Esophagus muscularis mucosa (tissue), 4 donors: ENCODE measurements at regions not wholly inside any gene's neighbourhood (a gene's known extent, or its start where the extent isn't known, plus 50 kb on each side); places are given as distances from the start of the nearest gene placed in this dataset.

ENCODE experiments used
- DNase-seq: peaks from one replicate; pipeline ENCODE4 v3.0.0-alpha.2; 2017; ENCODE audit errors: extremely low spot score
- H3K27ac ChIP-seq, 4 donors: fragments of 200-600 bp; sonication (generic); replicated peaks in 1 of 4; 1 replicate in 3 of 4; 2 replicates in 1 of 4; pipeline ENCODE4 v1.5.1; 2016 to 2019; ENCODE audit warnings: mild to moderate bottlenecking in 1 of 4
- H3K27me3 ChIP-seq, 4 donors: fragments of 200-600 bp; sonication (generic); one replicate each; pipeline versions ENCODE4 v1.5.1 to v1.6.0; 2016 to 2019
- H3K36me3 ChIP-seq, 4 donors: fragments of 200-600 bp; sonication (generic); one replicate each; pipeline ENCODE4 v1.5.1; 2016 to 2019
- H3K4me1 ChIP-seq, 4 donors: fragments of 200-600 bp; sonication (generic); one replicate each; pipeline ENCODE4 v1.5.1; 2016 to 2019
- H3K4me3 ChIP-seq, 4 donors: fragments of 200-600 bp; sonication (generic); 1 replicate in 2 of 4; 2 replicates in 2 of 4; pipeline ENCODE4 v1.5.1; 2016 to 2019; ENCODE audit warnings: mild to moderate bottlenecking in 4 of 4, moderate library complexity in 1 of 4
- H3K9me3 ChIP-seq, 4 donors: fragments of 200-600 bp; sonication (generic); 1 replicate in 3 of 4; 2 replicates in 1 of 4; pipeline ENCODE4 v1.5.1; 2016 to 2019
- CTCF ChIP-seq, 3 experiments: fragments of 200-600 bp in 2 of 3; fragments of 450-650 bp in 1 of 3; sonication (generic) in 2 of 3; IDR thresholded peaks; one replicate each; pipeline ENCODE4 v1.5.1; 2017 to 2019; ENCODE audit warnings: antibody characterized with exemption in 3 of 3, mild to moderate bottlenecking in 2 of 3, moderate library complexity in 1 of 3
- EP300 ChIP-seq: sonication (generic); formaldehyde crosslinking; IDR thresholded peaks from one replicate; pipeline ENCODE4 v1.6.1; 2017; ENCODE audit warnings: antibody characterized with exemption
- POLR2A ChIP-seq: fragments of 450-650 bp; IDR thresholded peaks from one replicate; pipeline ENCODE4 v1.6.1; 2017; ENCODE audit warnings: antibody characterized with exemption, moderate library complexity, mild to moderate bottlenecking, low read depth
- POLR2AphosphoS5 ChIP-seq, 2 donors: sonication (generic); formaldehyde crosslinking; IDR thresholded peaks; one replicate each; pipeline ENCODE4 v1.6.1; 2017; ENCODE audit warnings: antibody characterized with exemption in 2 of 2
- WGBS: methylation state at CpG from one replicate; pipeline ENCODE4 v1.1.5; 2018; 5-methylcytosine and 5-hydroxymethylcytosine counted together
- intact Hi-C: fragments of 100-400 bp; cut with DNase I; formaldehyde crosslinking; loops from one replicate; pipeline ENCODE4 v1.15.1; 2023

GRCh38 chr1:187245201-187245600, 416.5 kb downstream of the PLA2G4A start:
- no peak overlapping the region for H3K27ac ChIP-seq
- no peak overlapping the region for H3K4me3 ChIP-seq
- H3K4me1 ChIP-seq = no peaks in the 10 kb centered on the region
- TF ChIP-seq POLR2AphosphoS5 (IDR thresholded peaks at IDR 0.05) (no peak), EP300 (no peak), CTCF (IDR thresholded peaks at IDR 0.05) (no peak), POLR2A (no peak)
- 90% methylated on average over 1 of the region's 1 CpG for WGBS
- no peaks in the 10 kb centered on the region for H3K27me3 ChIP-seq
- H3K9me3 ChIP-seq = no peaks in the 10 kb centered on the region
- intact Hi-C loops = no loop called here
- DNase-seq = no peak
- no peaks in the 10 kb centered on the region for H3K36me3 ChIP-seq

DNA sequence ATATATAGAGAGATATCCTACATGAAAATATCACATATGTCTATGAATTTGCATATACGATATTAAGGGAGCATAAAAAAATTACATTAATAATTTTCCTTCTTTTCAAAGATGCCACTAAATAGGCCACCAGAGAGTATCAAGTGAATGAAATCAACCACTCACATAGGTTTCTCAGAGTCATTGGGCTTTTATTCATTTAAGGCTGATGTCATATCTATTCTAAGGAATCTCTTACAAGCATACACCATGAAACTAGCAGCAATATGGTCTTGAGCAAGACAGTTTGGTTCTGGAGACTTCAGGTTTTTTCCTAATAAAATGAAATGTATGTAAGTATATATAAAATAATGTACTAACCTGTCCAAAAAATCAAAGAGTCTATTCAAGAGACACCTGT, 420.4 kb downstream of the PLA2G4A start:
- Histone ChIP-seq H3K27me3 (no peaks in the 10 kb centered on the region), H3K4me1 (no peaks in the 10 kb centered on the region), H3K9me3 (no peaks in the 10 kb centered on the region), H3K36me3 (no peaks in the 10 kb centered on the region), H3K27ac (no peak overlapping the region), H3K4me3 (no peak overlapping the region)
- TF ChIP-seq EP300 = no peak
- TF ChIP-seq POLR2AphosphoS5 (IDR thresholded peaks at IDR 0.05) = no peak
- TF ChIP-seq POLR2A = no peak
- TF ChIP-seq CTCF (IDR thresholded peaks at IDR 0.05) = no peak
- intact Hi-C loops = no loop called here
- WGBS = 89% methylated on average over 1 of the region's 1 CpG
- no peak for DNase-seq

GRCh38 chr1:187252923-187253322, 424.2 kb downstream of the PLA2G4A start:
- H3K27ac ChIP-seq = no peak overlapping the region
- H3K9me3 ChIP-seq = no peaks in the 10 kb centered on the region
- WGBS = 100% methylated on average over 1 of the region's 1 CpG
- TF ChIP-seq CTCF (IDR thresholded peaks at IDR 0.05) (no peak), POLR2AphosphoS5 (IDR thresholded peaks at IDR 0.05) (no peak), EP300 (no peak), POLR2A (no peak)
- no peak for DNase-seq
- intact Hi-C loops = no loop called here
- no peaks in the 10 kb centered on the region for H3K36me3 ChIP-seq
- no peaks in the 10 kb centered on the region for H3K4me1 ChIP-seq
- H3K4me3 ChIP-seq = no peak overlapping the region
- no peaks in the 10 kb centered on the region for H3K27me3 ChIP-seq

DNA sequence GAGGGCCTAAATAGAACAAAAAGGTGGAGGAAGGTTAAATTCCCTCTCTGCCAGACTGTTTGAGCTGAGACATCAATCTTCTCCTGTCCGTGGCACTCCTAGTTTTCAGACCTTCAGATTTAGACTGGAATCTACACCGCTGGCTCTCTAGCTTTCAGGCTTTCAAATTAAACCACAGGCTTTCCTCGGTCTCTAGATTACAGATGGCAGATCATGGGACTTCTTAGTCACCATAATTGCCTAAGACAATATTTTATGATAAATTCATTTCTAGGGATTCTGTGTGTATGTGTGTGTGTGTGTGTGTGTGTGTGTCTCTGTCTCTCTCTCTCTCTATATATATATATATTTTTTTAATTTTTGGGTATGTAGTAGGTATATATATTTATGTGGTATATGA, 428.7 kb downstream of the PLA2G4A start:
- Histone ChIP-seq H3K36me3 (no peaks in the 10 kb centered on the region), H3K27me3 (no peaks in the 10 kb centered on the region), H3K9me3 (no peaks in the 10 kb centered on the region), H3K27ac (no peak overlapping the region), H3K4me1 (peaks cover 0 to 8% (median 5%) of the 10 kb centered on the region in 4 donors), H3K4me3 (no peak overlapping the region)
- intact Hi-C loops = no loop called here
- no peak for TF ChIP-seq EP300
- no peak for TF ChIP-seq POLR2A
- 83% methylated on average over 3 of the region's 3 CpGs for WGBS
- DNase-seq = no peak

GRCh38 chr1:187261637-187262036, 432.9 kb downstream of the PLA2G4A start:
- Histone ChIP-seq H3K27ac (no peak overlapping the region), H3K4me1 (peaks cover 0 to 11% (median 6%) of the 10 kb centered on the region in 4 donors), H3K27me3 (no peaks in the 10 kb centered on the region), H3K4me3 (no peak overlapping the region), H3K9me3 (no peaks in the 10 kb centered on the region), H3K36me3 (no peaks in the 10 kb centered on the region)
- no peak for TF ChIP-seq POLR2AphosphoS5 (IDR thresholded peaks at IDR 0.05)
- no peak for TF ChIP-seq POLR2A
- no peak for TF ChIP-seq CTCF (IDR thresholded peaks at IDR 0.05)
- no peak for TF ChIP-seq EP300
- 36% methylated on average over 3 of the region's 3 CpGs for WGBS
- no peak for DNase-seq
- intact Hi-C loops = no loop called here
